ENCODE measurements at regions not wholly inside any gene's neighbourhood (a gene's known extent, or its start where the extent isn't known, plus 50 kb on each side); places are given as distances from the start of the nearest gene placed in this dataset.

DNA sequence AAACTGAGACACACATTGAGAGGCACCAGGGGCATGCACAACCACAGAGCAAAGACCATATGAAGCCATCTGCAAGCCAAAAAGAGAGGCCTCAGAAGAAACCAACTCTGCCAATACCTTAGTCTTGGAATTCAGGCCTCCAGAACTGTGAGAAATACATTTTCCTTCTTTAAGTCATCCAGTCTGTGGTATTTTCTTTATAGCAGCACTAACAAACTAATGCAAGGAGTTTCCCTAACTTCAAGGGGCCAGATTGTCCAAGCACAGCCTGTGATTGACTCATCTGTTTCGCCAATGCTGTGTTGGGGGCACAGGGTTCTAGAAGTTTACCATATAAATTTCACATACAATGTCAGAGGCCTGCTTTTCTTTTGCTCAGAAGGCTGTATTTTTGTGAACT, 364.6 kb downstream of the GJA1 start:
- TF ChIP-seq EP300 (IDR thresholded peaks at IDR 0.05), result no peak
- TF ChIP-seq, protein P1, sequence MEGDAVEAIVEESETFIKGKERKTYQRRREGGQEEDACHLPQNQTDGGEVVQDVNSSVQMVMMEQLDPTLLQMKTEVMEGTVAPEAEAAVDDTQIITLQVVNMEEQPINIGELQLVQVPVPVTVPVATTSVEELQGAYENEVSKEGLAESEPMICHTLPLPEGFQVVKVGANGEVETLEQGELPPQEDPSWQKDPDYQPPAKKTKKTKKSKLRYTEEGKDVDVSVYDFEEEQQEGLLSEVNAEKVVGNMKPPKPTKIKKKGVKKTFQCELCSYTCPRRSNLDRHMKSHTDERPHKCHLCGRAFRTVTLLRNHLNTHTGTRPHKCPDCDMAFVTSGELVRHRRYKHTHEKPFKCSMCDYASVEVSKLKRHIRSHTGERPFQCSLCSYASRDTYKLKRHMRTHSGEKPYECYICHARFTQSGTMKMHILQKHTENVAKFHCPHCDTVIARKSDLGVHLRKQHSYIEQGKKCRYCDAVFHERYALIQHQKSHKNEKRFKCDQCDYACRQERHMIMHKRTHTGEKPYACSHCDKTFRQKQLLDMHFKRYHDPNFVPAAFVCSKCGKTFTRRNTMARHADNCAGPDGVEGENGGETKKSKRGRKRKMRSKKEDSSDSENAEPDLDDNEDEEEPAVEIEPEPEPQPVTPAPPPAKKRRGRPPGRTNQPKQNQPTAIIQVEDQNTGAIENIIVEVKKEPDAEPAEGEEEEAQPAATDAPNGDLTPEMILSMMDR (IDR thresholded peaks at IDR 0.05), result no peak
- TF ChIP-seq HDAC2 (IDR thresholded peaks at IDR 0.05), result no peak
- no peak for TF ChIP-seq RAD21 (conservative IDR thresholded peaks at IDR 0.05 in 1 of 2, IDR thresholded peaks at IDR 0.05 in 1 of 2)
- no peak for TF ChIP-seq POLR2A (IDR thresholded peaks at IDR 0.05; ENCODE audit: low read length)
- no peak for TF ChIP-seq RCOR1 (IDR thresholded peaks at IDR 0.05; ENCODE audit: low read depth, low read length)

Measured in A549 (cell line).